Ovary (tissue), 3 donors: ENCODE measurements at regions not wholly inside any gene's neighbourhood (a gene's known extent, or its start where the extent isn't known, plus 50 kb on each side); places are given as distances from the start of the nearest gene placed in this dataset.

Source experiments
- CTCF ChIP-seq, 3 donors: fragments of 450-650 bp in 2 of 3; fragments of 200-600 bp in 1 of 3; IDR thresholded peaks; one replicate each; pipeline versions ENCODE4 v1.5.1 to v1.8.0; 2016 to 2022; ENCODE audit warnings: antibody characterized with exemption in 3 of 3, mild to moderate bottlenecking in 1 of 3
- POLR2A ChIP-seq: fragments of 450-650 bp; IDR thresholded peaks from one replicate; pipeline ENCODE4 v1.6.1; 2017; ENCODE audit warnings: antibody characterized with exemption, mild to moderate bottlenecking, moderate library complexity
- donor health status: DM: no; HTN: no; CAD: no.

DNA sequence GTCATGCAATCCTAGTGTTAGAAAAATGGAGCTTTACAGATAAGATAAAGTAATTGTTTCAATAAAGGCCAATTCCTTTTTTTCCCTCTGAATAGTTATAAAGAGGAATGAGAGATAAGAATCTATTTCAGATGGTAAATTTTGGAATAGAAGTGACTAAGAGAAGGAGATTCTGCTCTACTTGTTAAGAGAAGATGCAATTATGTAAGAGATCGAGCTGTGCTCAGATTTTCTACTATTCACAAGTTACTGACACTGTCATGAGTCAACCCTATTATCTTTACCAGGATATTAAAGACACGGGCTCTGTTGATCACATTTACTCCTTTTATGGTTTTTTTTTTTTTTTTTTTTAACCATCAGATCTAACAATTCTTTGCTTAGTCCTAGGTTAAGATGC, 511.3 kb downstream of the ARL4A start:
- TF ChIP-seq CTCF (IDR thresholded peaks at IDR 0.05) (no peak), POLR2A (no peak)
